ENCODE measurements at regions not wholly inside any gene's neighbourhood (a gene's known extent, or its start where the extent isn't known, plus 50 kb on each side); places are given as distances from the start of the nearest gene placed in this dataset.

- TF ChIP-seq, protein P1, sequence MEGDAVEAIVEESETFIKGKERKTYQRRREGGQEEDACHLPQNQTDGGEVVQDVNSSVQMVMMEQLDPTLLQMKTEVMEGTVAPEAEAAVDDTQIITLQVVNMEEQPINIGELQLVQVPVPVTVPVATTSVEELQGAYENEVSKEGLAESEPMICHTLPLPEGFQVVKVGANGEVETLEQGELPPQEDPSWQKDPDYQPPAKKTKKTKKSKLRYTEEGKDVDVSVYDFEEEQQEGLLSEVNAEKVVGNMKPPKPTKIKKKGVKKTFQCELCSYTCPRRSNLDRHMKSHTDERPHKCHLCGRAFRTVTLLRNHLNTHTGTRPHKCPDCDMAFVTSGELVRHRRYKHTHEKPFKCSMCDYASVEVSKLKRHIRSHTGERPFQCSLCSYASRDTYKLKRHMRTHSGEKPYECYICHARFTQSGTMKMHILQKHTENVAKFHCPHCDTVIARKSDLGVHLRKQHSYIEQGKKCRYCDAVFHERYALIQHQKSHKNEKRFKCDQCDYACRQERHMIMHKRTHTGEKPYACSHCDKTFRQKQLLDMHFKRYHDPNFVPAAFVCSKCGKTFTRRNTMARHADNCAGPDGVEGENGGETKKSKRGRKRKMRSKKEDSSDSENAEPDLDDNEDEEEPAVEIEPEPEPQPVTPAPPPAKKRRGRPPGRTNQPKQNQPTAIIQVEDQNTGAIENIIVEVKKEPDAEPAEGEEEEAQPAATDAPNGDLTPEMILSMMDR (IDR thresholded peaks at IDR 0.05): no peak
- no peak for TF ChIP-seq POLR2AphosphoS5 (IDR thresholded peaks at IDR 0.05)
- no peak for TF ChIP-seq POLR2A (IDR thresholded peaks at IDR 0.05)
Observed at GRCh38 chr6:56775498-56776166, 132.9 kb upstream of the DST start.

All from upper lobe of left lung (tissue), 4 donors.